CMK (cell line): ENCODE measurements at regions not wholly inside any gene's neighbourhood (a gene's known extent, or its start where the extent isn't known, plus 50 kb on each side); places are given as distances from the start of the nearest gene placed in this dataset.
"Not testable (repeated sequence)": the region's sequence is repeated elsewhere in the genome, so short reads cannot be mapped to it uniquely, and the experiment has no call there.

Experiments
- DNase-seq: peaks from one replicate; pipeline ENCODE4 v3.0.0-alpha.2; 2010; ENCODE audit warnings: low read depth

GRCh38 chr10:42883993-42884983 is 101.7 kb downstream of the BMS1 start:
- no peak for DNase-seq

- no peak for DNase-seq
These were observed 103.1 kb downstream of the BMS1 start for GRCh38 chr10:42885491-42886270.

- no peak for DNase-seq
These were observed 105.3 kb downstream of the BMS1 start for GRCh38 chr10:42887734-42888503.

GRCh38 chr10:42888504-42889095 is 106.0 kb downstream of the BMS1 start:
- no peak for DNase-seq

GRCh38 chr10:42896735-42897134 is 114.1 kb downstream of the BMS1 start:
- no peak for DNase-seq

GRCh38 chr10:42898037-42898960 is 115.7 kb downstream of the BMS1 start:
- no peak for DNase-seq

GRCh38 chr10:42899036-42899435 is 116.4 kb downstream of the BMS1 start:
- DNase-seq = no peak

GRCh38 chr10:42900346-42900745 is 117.8 kb downstream of the BMS1 start:
- DNase-seq = not testable (repeated sequence)

GRCh38 chr10:42911359-42911758 is 128.8 kb downstream of the BMS1 start:
- no peak for DNase-seq

- DNase-seq = no peak
These were observed 134.4 kb downstream of the BMS1 start for GRCh38 chr10:42916974-42917373.

- DNase-seq = no peak
These were observed 135.2 kb downstream of the BMS1 start for GRCh38 chr10:42917821-42918220.

- DNase-seq = no peak
These were observed 139.4 kb downstream of the BMS1 start for GRCh38 chr10:42921951-42922350.

GRCh38 chr10:42924484-42924883 is 141.9 kb downstream of the BMS1 start:
- no peak for DNase-seq

- DNase-seq = no peak
These were observed 144.2 kb downstream of the BMS1 start for GRCh38 chr10:42926843-42927242.

GRCh38 chr10:42928064-42928463 is 145.5 kb downstream of the BMS1 start:
- no peak for DNase-seq

GRCh38 chr10:42929236-42929635 is 146.6 kb downstream of the BMS1 start:
- DNase-seq = no peak

GRCh38 chr10:42929993-42930392 is 146.9 kb upstream of the RET start:
- DNase-seq = no peak

- DNase-seq = no peak
These were observed 146.2 kb upstream of the RET start for GRCh38 chr10:42930516-42931192.

GRCh38 chr10:42932116-42932515 is 144.8 kb upstream of the RET start:
- DNase-seq = no peak
